ENCODE measurements at regions not wholly inside any gene's neighbourhood (a gene's known extent, or its start where the extent isn't known, plus 50 kb on each side); places are given as distances from the start of the nearest gene placed in this dataset.

DNA sequence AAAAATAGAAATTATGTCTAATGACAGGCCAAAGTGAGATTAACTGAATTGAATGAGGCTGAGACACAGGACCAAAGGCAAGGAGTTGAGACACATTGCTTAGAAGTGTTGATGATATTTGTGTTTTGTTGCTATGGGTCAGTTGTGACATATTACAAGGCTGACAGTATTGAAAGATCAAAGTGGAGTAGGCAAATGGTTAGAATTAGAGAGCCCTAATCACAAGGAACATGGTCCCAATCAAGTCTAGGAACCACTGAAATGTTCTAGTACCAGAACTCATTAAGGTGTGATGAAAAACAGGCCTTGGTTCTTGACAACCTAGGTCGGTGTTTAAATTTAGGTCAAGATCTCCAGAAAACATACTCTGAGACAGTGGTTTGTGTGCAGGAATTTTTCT, 896.3 kb upstream of the HS3ST1 start:
- TF ChIP-seq CTCF (IDR thresholded peaks at IDR 0.05), result no peak
- TF ChIP-seq MEF2A (IDR thresholded peaks at IDR 0.05; ENCODE audit: borderline replicate concordance, low read depth), result no peak
- no peak for TF ChIP-seq GABPA (IDR thresholded peaks at IDR 0.05; ENCODE audit: low read depth)
- TF ChIP-seq, protein P1, sequence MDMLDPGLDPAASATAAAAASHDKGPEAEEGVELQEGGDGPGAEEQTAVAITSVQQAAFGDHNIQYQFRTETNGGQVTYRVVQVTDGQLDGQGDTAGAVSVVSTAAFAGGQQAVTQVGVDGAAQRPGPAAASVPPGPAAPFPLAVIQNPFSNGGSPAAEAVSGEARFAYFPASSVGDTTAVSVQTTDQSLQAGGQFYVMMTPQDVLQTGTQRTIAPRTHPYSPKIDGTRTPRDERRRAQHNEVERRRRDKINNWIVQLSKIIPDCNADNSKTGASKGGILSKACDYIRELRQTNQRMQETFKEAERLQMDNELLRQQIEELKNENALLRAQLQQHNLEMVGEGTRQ (IDR thresholded peaks at IDR 0.05; ENCODE audit: borderline replicate concordance, low read depth, low read length), result no peak
- TF ChIP-seq, protein P2, sequence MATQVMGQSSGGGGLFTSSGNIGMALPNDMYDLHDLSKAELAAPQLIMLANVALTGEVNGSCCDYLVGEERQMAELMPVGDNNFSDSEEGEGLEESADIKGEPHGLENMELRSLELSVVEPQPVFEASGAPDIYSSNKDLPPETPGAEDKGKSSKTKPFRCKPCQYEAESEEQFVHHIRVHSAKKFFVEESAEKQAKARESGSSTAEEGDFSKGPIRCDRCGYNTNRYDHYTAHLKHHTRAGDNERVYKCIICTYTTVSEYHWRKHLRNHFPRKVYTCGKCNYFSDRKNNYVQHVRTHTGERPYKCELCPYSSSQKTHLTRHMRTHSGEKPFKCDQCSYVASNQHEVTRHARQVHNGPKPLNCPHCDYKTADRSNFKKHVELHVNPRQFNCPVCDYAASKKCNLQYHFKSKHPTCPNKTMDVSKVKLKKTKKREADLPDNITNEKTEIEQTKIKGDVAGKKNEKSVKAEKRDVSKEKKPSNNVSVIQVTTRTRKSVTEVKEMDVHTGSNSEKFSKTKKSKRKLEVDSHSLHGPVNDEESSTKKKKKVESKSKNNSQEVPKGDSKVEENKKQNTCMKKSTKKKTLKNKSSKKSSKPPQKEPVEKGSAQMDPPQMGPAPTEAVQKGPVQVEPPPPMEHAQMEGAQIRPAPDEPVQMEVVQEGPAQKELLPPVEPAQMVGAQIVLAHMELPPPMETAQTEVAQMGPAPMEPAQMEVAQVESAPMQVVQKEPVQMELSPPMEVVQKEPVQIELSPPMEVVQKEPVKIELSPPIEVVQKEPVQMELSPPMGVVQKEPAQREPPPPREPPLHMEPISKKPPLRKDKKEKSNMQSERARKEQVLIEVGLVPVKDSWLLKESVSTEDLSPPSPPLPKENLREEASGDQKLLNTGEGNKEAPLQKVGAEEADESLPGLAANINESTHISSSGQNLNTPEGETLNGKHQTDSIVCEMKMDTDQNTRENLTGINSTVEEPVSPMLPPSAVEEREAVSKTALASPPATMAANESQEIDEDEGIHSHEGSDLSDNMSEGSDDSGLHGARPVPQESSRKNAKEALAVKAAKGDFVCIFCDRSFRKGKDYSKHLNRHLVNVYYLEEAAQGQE (IDR thresholded peaks at IDR 0.05; ENCODE audit: low read depth, low read length), result no peak
- no peak for TF ChIP-seq POLR2AphosphoS5 (IDR thresholded peaks at IDR 0.05; ENCODE audit: low read depth, low read length)
- no peak for TF ChIP-seq EP300 (IDR thresholded peaks at IDR 0.05; ENCODE audit: borderline replicate concordance in 1 of 2, low read depth in 1 of 2, low read length in 1 of 2)
- no peak for TF ChIP-seq JUND (IDR thresholded peaks at IDR 0.05)
